Neural cell (in vitro differentiated cells): ENCODE measurements at regions not wholly inside any gene's neighbourhood (a gene's known extent, or its start where the extent isn't known, plus 50 kb on each side); places are given as distances from the start of the nearest gene placed in this dataset.

Source experiments
- H2AFZ ChIP-seq: fragments of 200-600, 300-800 bp; sonication (generic), shearing (Covaris generic); 2 replicates; pipeline ENCODE4 v1.6.0; 2014; ENCODE audit warnings: low read depth, mild to moderate bottlenecking, antibody characterized with exemption, low read length, moderate library complexity
- H3F3A ChIP-seq: fragments of 200-600 bp; shearing (Covaris generic); 2 replicates; pipeline ENCODE4 v1.6.1; 2016; ENCODE audit warnings: mild to moderate bottlenecking, moderate library complexity, mixed read lengths, antibody characterized with exemption, low read length; ENCODE audit not compliant: insufficient read depth, poor library complexity, severe bottlenecking
- H3K27ac ChIP-seq: fragments of 200-600, 300-800 bp; sonication (generic), shearing (Covaris generic); 2 replicates; pipeline ENCODE4 v1.5.1; 2014; ENCODE audit warnings: mild to moderate bottlenecking, low read length, moderate library complexity
- H3K27me3 ChIP-seq: fragments of 300-800, 200-600 bp; sonication (generic), shearing (Covaris generic); 2 replicates; pipeline ENCODE4 v1.6.0; 2014; ENCODE audit warnings: mild to moderate bottlenecking, low read depth, low read length, moderate library complexity; ENCODE audit not compliant: insufficient read depth
- H3K36me3 ChIP-seq: fragments of 300-800, 200-600 bp; sonication (generic), shearing (Covaris generic); 2 replicates; pipeline ENCODE4 v1.5.1; 2014; ENCODE audit warnings: mild to moderate bottlenecking, antibody characterized with exemption, low read length, moderate library complexity; ENCODE audit not compliant: insufficient read depth
- H3K4me2 ChIP-seq: fragments of 300-800, 200-600 bp; sonication (generic), shearing (Covaris generic); 2 replicates; pipeline ENCODE4 v1.6.0; 2014; ENCODE audit warnings: mild to moderate bottlenecking, low read length
- H3K4me3 ChIP-seq: fragments of 300-800, 200-600 bp; sonication (generic), shearing (Covaris generic); 2 replicates; pipeline ENCODE4 v1.5.1; 2014; ENCODE audit warnings: mild to moderate bottlenecking, low read length, moderate library complexity
- H3K79me2 ChIP-seq: fragments of 200-600 bp; shearing (Covaris generic); replicated peaks from 2 replicates; pipeline ENCODE4 v1.6.0; 2014; ENCODE audit warnings: mild to moderate bottlenecking, low read length, moderate library complexity; ENCODE audit not compliant: insufficient read depth
- H3K9ac ChIP-seq: fragments of 300-800, 200-600 bp; sonication (generic), shearing (Covaris generic); 2 replicates; pipeline ENCODE4 v1.6.1; 2016; ENCODE audit warnings: mild to moderate bottlenecking, low read length, mixed read lengths
- H3K9me2 ChIP-seq: fragments of 200-600 bp; shearing (Covaris generic); 2 replicates; pipeline ENCODE4 v1.6.1; 2016; ENCODE audit warnings: mild to moderate bottlenecking, low read length, mixed read lengths; ENCODE audit not compliant: insufficient read depth
- H3K9me3 ChIP-seq: fragments of 200-600, 300-800 bp; sonication (generic), shearing (Covaris generic); 2 replicates; pipeline ENCODE4 v1.6.1; 2016; ENCODE audit warnings: mild to moderate bottlenecking, mixed run types, low read length, moderate library complexity, mixed read lengths
- H4K20me1 ChIP-seq: fragments of 200-600 bp; shearing (Covaris generic); 2 replicates; pipeline ENCODE4 v1.6.1; 2016; ENCODE audit warnings: mild to moderate bottlenecking, mixed run types; ENCODE audit not compliant: insufficient read depth
- CTCF ChIP-seq: fragments of 450-650 bp; IDR thresholded peaks from 2 replicates; pipeline ENCODE4 v1.5.1; 2014; ENCODE audit warnings: antibody characterized with exemption, mild to moderate bottlenecking, moderate library complexity; ENCODE audit not compliant: poor library complexity, severe bottlenecking
- EP300 ChIP-seq: fragments of 450-650 bp; conservative IDR thresholded peaks from 2 replicates; pipeline ENCODE4 v1.6.1; 2014; ENCODE audit warnings: antibody characterized with exemption, mild to moderate bottlenecking, moderate library complexity; ENCODE audit not compliant: poor library complexity, severe bottlenecking
- EZH2 ChIP-seq: fragments of 200-600, 300-800 bp; shearing (Covaris generic), sonication (generic); IDR thresholded peaks from 2 replicates; pipeline ENCODE4 v1.6.1; 2014; ENCODE audit warnings: antibody characterized with exemption, low read length, borderline replicate concordance, mild to moderate bottlenecking; ENCODE audit not compliant: insufficient read depth, poor library complexity, severe bottlenecking
- MXI1 ChIP-seq: fragments of 450-650 bp; conservative IDR thresholded peaks from 2 replicates; pipeline ENCODE4 v1.6.1; 2014; ENCODE audit warnings: antibody characterized with exemption, mild to moderate bottlenecking; ENCODE audit not compliant: poor library complexity, severe bottlenecking
- POLR2AphosphoS5 ChIP-seq: IDR thresholded peaks from 2 replicates; pipeline ENCODE4 v1.6.1; 2012
- RAD21 ChIP-seq: fragments of 450-650 bp; conservative IDR thresholded peaks from 2 replicates; pipeline ENCODE4 v1.6.1; 2014; ENCODE audit warnings: antibody characterized with exemption, mild to moderate bottlenecking, moderate library complexity
- REST ChIP-seq: IDR thresholded peaks from 2 replicates; pipeline ENCODE4 v1.6.1; 2012; ENCODE audit warnings: borderline replicate concordance
- SMC3 ChIP-seq: fragments of 450-650 bp; conservative IDR thresholded peaks from 2 replicates; pipeline ENCODE4 v1.6.1; 2014; ENCODE audit warnings: antibody characterized with exemption, mild to moderate bottlenecking, moderate library complexity; ENCODE audit not compliant: poor library complexity
- TAF1 ChIP-seq: IDR thresholded peaks from 2 replicates; pipeline ENCODE4 v1.6.1; 2012; ENCODE audit warnings: low read depth

- Histone ChIP-seq H3K27ac (no peak overlapping the region), H3K4me2 (no peak overlapping the region), H4K20me1 (no peaks in the 10 kb centered on the region), H3K36me3 (no peaks in the 10 kb centered on the region), H3F3A (no peaks in the 10 kb centered on the region), H2AFZ (no peak overlapping the region), H3K27me3 (no peaks in the 10 kb centered on the region), H3K4me3 (no peak overlapping the region), H3K79me2 (no peaks in the 10 kb centered on the region), H3K9me2 (no peaks in the 10 kb centered on the region), H3K9me3 (no peaks in the 10 kb centered on the region), H3K9ac (no peak overlapping the region)
- TF ChIP-seq POLR2AphosphoS5 (no peak), RAD21 (no peak), EZH2 (no peak), TAF1 (no peak), REST (no peak), SMC3 (no peak), CTCF (no peak), EP300 (no peak), MXI1 (no peak)
Measured at GRCh38 chr3:76267851-76268380, 482.6 kb upstream of the ZNF717 start.

GRCh38 chr3:76293856-76294255, 508.5 kb upstream of the ZNF717 start:
- no peak for TF ChIP-seq EP300
- TF ChIP-seq MXI1, result no peak
- no peak for TF ChIP-seq RAD21
- no peak for TF ChIP-seq CTCF
- no peak for TF ChIP-seq POLR2AphosphoS5
- TF ChIP-seq SMC3, result no peak
- TF ChIP-seq EZH2, result no peak
- no peak for TF ChIP-seq TAF1
- no peak for TF ChIP-seq REST
- Histone ChIP-seq H3F3A (no peaks in the 10 kb centered on the region), H2AFZ (no peak overlapping the region), H3K4me3 (no peak overlapping the region), H3K36me3 (no peaks in the 10 kb centered on the region), H4K20me1 (no peaks in the 10 kb centered on the region), H3K27ac (no peak overlapping the region), H3K27me3 (no peaks in the 10 kb centered on the region), H3K4me2 (no peak overlapping the region), H3K9me2 (no peaks in the 10 kb centered on the region), H3K79me2 (no peaks in the 10 kb centered on the region), H3K9me3 (peaks cover 3% of the 10 kb centered on the region), H3K9ac (no peak overlapping the region)
